Sigmoid colon (tissue), 6 donors: ENCODE measurements at regions not wholly inside any gene's neighbourhood (a gene's known extent, or its start where the extent isn't known, plus 50 kb on each side); places are given as distances from the start of the nearest gene placed in this dataset.

ENCODE experiments used
- DNase-seq: peaks from one replicate; pipeline ENCODE4 v3.0.0-alpha.2; 2019
- H3K27ac ChIP-seq, 4 donors: fragments of 200-600 bp; sonication (generic); one replicate each; pipeline ENCODE4 v1.5.1; 2016 to 2019; ENCODE audit warnings: mild to moderate bottlenecking in 1 of 4
- H3K27me3 ChIP-seq, 3 donors: fragments of 200-600 bp; sonication (generic); one replicate each; pipeline ENCODE4 v1.5.1; 2019; ENCODE audit warnings: mild to moderate bottlenecking in 1 of 3
- H3K36me3 ChIP-seq, 4 donors: fragments of 200-600 bp; sonication (generic); one replicate each; pipeline ENCODE4 v1.5.1; 2016 to 2019
- H3K4me1 ChIP-seq, 4 donors: fragments of 200-600 bp; sonication (generic); one replicate each; pipeline ENCODE4 v1.5.1; 2017 to 2019
- H3K4me3 ChIP-seq, 4 donors: fragments of 200-600 bp; sonication (generic); one replicate each; pipeline ENCODE4 v1.5.1; 2017 to 2019; ENCODE audit warnings: mild to moderate bottlenecking in 2 of 4, moderate library complexity in 1 of 4
- H3K9me3 ChIP-seq, 4 donors: fragments of 200-600 bp in 3 of 4; sonication (generic) in 3 of 4; one replicate each; pipeline versions ENCODE4 v1.5.1 to v1.6.1; 2013 to 2019
- EP300 ChIP-seq, 4 donors: sonication (generic); formaldehyde crosslinking; IDR thresholded peaks; one replicate each; pipeline ENCODE4 v1.6.1; 2017; ENCODE audit warnings: antibody characterized with exemption in 4 of 4
- POLR2A ChIP-seq, 2 donors: fragments of 450-650 bp; IDR thresholded peaks; one replicate each; pipeline ENCODE4 v1.6.1; 2016; ENCODE audit warnings: antibody characterized with exemption in 2 of 2, mild to moderate bottlenecking in 2 of 2, moderate library complexity in 2 of 2
- POLR2AphosphoS5 ChIP-seq, 4 donors: sonication (generic); formaldehyde crosslinking; IDR thresholded peaks; one replicate each; pipeline ENCODE4 v1.6.1; 2017; ENCODE audit warnings: antibody characterized with exemption in 4 of 4
- WGBS, 2 donors: extraction: QIAGEN DNeasy Blood & Tissue Kit; methylation state at CpG; one replicate each; pipeline ENCODE4 v1.1.7; 2013; 5-methylcytosine and 5-hydroxymethylcytosine counted together
- intact Hi-C: fragments of 100-400 bp; cut with DNase I; formaldehyde crosslinking; loops from one replicate; pipeline ENCODE4 v1.15.1; 2023
- TF ChIP-seq, protein P1 (sequence below), 4 experiments: fragments of 450-650 bp in 3 of 4; fragments of 200-600 bp in 1 of 4; IDR thresholded peaks; one replicate each; pipeline ENCODE4 v1.5.1; 2016 to 2019; ENCODE audit warnings: antibody characterized with exemption in 4 of 4, mild to moderate bottlenecking in 3 of 4, moderate library complexity in 2 of 4
- donor health status: healthy with polysubstance abuse.
- donor health status: healthy.

DNA sequence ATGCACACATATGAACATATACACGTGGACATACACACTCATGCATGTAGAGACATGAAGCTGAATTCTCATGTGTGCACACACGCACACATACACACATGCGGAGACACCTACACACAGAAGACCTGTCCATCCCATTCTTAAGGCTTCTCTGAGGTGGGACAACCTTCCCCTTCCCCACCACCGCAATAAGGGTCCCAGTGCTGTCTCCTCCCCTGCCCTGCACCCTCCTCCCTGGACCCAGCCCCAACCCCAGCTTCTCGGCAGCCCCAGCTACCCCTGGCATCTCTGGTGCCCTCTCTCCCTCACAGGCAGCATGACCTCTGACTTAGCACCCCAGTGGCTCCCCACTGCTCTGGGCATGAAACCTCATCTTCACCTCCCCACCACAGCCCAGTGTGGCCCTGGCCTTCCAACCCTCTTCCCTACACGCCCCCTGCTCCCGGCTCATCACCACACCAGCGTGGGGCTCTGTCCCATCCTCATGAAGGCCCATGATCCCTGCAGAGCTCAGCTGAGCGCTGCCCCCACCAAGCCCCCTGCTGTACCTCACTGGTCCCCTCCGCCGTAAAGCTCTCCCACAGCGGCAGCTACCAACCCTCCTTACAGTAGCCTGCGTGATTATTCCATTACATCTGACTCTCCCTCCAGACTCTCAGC is 204.1 kb upstream of the ZNF536 start:
- H3K4me1 ChIP-seq, result no peaks in the 10 kb centered on the region
- H3K27me3 ChIP-seq, result no peaks in the 10 kb centered on the region
- intact Hi-C loops, result no loop called here
- no peak overlapping the region for H3K4me3 ChIP-seq
- H3K36me3 ChIP-seq, result no peaks in the 10 kb centered on the region
- H3K9me3 ChIP-seq, result no peaks in the 10 kb centered on the region
- no peak overlapping the region for H3K27ac ChIP-seq
- TF ChIP-seq EP300 (IDR thresholded peaks at IDR 0.05) (no peak), POLR2AphosphoS5 (IDR thresholded peaks at IDR 0.05) (no peak)
- WGBS, 2 donors, result 92 to 93% methylated on average over 13 of the region's 13 CpGs
- no peak for DNase-seq

DNA sequence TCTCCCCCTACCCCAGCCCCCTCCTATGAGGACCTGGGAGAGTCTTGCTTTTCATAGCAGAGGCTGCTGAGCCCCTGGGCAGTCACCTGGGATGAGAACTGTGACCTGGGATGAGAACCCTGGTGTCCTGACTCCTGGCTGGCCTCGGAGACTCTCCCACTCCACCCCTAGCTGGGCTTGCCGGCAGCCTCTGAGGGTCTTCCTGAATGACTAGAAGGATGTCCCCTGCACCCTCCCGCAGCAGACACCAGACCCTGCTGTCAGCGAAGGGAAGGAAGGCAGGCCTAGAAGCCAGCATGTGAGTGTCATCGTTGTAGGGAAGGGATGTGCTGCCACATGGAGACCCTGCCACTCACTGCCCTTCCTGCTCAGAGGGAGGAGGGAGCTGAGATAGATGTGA is 203.4 kb upstream of the ZNF536 start:
- intact Hi-C loops, result no loop called here
- no peaks in the 10 kb centered on the region for H3K9me3 ChIP-seq
- WGBS, 2 donors, result 88 to 94% methylated on average over 5 of the region's 5 CpGs

DNA sequence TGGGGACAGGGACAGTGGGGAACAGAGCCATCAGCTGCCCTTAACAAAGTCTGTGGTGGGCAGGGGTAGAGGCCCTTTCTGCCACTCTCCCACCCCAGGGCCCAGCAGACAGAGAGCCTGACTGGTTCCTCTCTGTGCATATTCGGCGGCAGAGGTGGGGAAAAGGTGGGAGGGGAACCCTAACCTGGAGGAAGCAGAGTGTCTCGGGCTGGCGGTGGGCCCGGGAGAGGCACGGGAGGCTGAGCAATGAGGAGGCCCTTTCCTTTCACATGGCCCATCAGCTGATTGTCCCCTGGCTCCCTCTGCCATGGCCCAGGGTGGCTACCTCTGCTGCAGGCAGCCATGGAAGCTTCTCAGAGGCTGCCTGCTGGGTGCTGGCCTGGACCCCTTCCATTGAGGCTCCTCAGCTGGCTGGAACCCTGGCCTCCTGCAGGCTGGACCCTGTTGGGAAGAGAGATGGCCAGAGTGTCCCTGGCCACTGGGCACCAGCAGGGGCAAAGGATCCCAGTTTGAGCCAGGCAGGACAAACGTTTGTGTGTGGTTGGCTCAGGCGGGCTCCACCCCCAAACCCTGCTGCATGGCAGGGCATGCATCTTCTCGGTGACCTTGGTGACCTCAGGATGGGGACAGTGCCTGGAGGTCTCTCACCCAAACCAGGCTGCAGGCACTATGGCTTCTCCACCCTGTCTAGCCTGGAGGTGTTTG is 202.8 kb upstream of the ZNF536 start:
- DNase-seq, result no peak
- Histone ChIP-seq H3K36me3 (no peaks in the 10 kb centered on the region), H3K27ac (no peak overlapping the region), H3K4me3 (no peak overlapping the region), H3K9me3 (no peaks in the 10 kb centered on the region), H3K27me3 (no peaks in the 10 kb centered on the region), H3K4me1 (no peaks in the 10 kb centered on the region)
- TF ChIP-seq EP300 (IDR thresholded peaks at IDR 0.05), result no peak
- no peak for TF ChIP-seq POLR2A (IDR thresholded peaks at IDR 0.05)
- TF ChIP-seq, protein P1, sequence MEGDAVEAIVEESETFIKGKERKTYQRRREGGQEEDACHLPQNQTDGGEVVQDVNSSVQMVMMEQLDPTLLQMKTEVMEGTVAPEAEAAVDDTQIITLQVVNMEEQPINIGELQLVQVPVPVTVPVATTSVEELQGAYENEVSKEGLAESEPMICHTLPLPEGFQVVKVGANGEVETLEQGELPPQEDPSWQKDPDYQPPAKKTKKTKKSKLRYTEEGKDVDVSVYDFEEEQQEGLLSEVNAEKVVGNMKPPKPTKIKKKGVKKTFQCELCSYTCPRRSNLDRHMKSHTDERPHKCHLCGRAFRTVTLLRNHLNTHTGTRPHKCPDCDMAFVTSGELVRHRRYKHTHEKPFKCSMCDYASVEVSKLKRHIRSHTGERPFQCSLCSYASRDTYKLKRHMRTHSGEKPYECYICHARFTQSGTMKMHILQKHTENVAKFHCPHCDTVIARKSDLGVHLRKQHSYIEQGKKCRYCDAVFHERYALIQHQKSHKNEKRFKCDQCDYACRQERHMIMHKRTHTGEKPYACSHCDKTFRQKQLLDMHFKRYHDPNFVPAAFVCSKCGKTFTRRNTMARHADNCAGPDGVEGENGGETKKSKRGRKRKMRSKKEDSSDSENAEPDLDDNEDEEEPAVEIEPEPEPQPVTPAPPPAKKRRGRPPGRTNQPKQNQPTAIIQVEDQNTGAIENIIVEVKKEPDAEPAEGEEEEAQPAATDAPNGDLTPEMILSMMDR (IDR thresholded peaks at IDR 0.05), result no peak
- intact Hi-C loops, result no loop called here
- WGBS, 2 donors, result 81 to 89% methylated on average over 9 of the region's 9 CpGs

More for the DNA sequence above, 203.4 kb upstream of the ZNF536 start:
- Histone ChIP-seq H3K4me1 (no peaks in the 10 kb centered on the region), H3K27me3 (no peaks in the 10 kb centered on the region), H3K4me3 (no peak overlapping the region), H3K27ac (no peak overlapping the region), H3K36me3 (no peaks in the 10 kb centered on the region)
- TF ChIP-seq POLR2A (IDR thresholded peaks at IDR 0.05) (no peak), EP300 (IDR thresholded peaks at IDR 0.05) (no peak), POLR2AphosphoS5 (IDR thresholded peaks at IDR 0.05) (no peak)
- TF ChIP-seq, protein P1 (IDR thresholded peaks at IDR 0.05), result no peak
- DNase-seq, result no peak

DNA sequence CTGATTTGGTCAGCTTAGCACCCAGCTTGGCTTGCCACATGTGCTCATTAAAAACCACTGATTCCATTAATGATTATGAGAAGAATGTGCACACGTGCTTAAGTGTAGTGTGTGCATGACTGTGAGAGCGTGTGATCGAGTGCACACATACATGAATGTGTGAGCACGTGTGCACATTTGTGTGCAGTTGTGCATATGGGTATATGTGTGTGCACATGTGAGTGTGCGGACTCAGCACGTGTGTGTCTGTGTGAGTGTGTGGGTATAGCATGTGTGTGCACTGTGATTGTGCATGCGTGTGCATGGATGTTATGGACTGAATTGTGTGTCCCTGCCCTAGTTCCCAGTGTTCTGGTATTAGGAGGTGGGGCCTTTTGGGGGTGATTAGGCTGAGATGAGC is 202.1 kb upstream of the ZNF536 start:
- no peak for DNase-seq

DNA sequence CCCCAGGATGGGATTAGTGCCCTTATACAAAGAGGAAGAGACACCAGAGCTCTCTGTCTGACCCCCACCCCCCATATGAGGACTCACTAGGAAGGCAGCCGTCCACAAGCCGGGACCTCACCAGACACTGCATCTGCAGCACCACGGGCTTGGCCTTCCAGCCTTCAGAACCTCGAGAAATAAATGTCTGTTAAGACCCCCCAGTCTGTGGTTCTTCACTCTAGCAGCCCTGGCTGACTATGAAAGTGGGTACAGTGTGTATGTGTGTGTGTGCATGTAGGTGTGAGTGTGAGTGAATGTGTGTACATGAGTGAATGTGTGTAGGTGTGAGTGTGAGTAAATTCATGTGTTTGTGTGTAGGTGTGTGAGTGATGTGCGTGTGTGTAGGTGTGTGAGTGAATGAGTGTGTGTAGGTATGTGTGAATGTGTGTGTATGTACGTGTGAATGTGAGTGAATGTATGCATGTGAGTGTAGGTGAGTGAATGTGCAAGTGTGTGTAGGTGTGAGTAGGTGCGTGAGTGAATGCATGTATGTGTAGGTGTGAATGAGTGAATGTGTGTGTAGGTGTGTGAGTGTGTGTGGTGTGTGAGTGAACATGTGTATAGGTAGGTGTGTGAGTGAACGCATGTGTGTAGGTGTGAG is 201.6 kb upstream of the ZNF536 start:
- no peaks in the 10 kb centered on the region for H3K27me3 ChIP-seq
- no peaks in the 10 kb centered on the region for H3K4me1 ChIP-seq
- H3K4me3 ChIP-seq, result no peak overlapping the region
- H3K27ac ChIP-seq, result no peak overlapping the region
- no peak for DNase-seq
- 94% methylated on average over 8 of the region's 8 CpGs for WGBS, 2 donors
- TF ChIP-seq EP300 (IDR thresholded peaks at IDR 0.05), result no peak
- no peak for TF ChIP-seq POLR2AphosphoS5 (IDR thresholded peaks at IDR 0.05)
- TF ChIP-seq, protein P1 (IDR thresholded peaks at IDR 0.05), result no peak
- TF ChIP-seq POLR2A (IDR thresholded peaks at IDR 0.05), result no peak
- H3K36me3 ChIP-seq, result no peaks in the 10 kb centered on the region
- intact Hi-C loops, result no loop called here
- no peaks in the 10 kb centered on the region for H3K9me3 ChIP-seq

More for the DNA sequence above, 202.1 kb upstream of the ZNF536 start:
- Histone ChIP-seq H3K4me3 (no peak overlapping the region), H3K9me3 (no peaks in the 10 kb centered on the region), H3K4me1 (no peaks in the 10 kb centered on the region), H3K27me3 (no peaks in the 10 kb centered on the region), H3K36me3 (no peaks in the 10 kb centered on the region), H3K27ac (no peak overlapping the region)
- intact Hi-C loops, result no loop called here
- 95 to 96% methylated on average over 7 of the region's 7 CpGs for WGBS, 2 donors
- TF ChIP-seq POLR2AphosphoS5 (IDR thresholded peaks at IDR 0.05) (no peak), EP300 (IDR thresholded peaks at IDR 0.05) (no peak), POLR2A (IDR thresholded peaks at IDR 0.05) (no peak)
- TF ChIP-seq, protein P1 (IDR thresholded peaks at IDR 0.05), result no peak
